ENCODE measurements at regions not wholly inside any gene's neighbourhood (a gene's known extent, or its start where the extent isn't known, plus 50 kb on each side); places are given as distances from the start of the nearest gene placed in this dataset.

DNA sequence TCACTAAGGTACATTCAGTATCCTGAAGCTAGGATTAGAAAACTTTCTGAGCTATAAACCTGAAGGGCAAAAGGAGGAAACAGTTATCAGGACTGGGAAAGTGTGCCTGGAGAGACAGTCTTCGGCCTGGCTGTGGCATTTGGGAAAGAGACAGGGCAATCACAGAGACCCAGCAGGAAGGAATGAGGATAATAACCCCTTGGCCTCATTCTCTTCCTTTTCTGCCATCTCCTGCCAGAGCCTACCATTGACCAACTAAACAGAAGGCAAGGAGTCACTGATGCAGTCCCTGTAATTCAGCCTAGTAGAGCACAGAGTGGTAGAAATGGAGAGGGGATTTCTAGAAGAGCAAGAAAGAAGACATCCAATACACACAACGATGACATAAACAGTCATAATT is 359.4 kb downstream of the HDGFL1 start:
- no peaks in the 10 kb centered on the region for H3K36me3 ChIP-seq (ENCODE audit: control insufficient read depth in 1 of 2, insufficient read depth in 2 of 2, low read length in 2 of 2)
- H3K9me2 ChIP-seq (ENCODE audit: insufficient read depth), result no peaks in the 10 kb centered on the region
- no TSS peak for BruUV-seq (replicated peaks)
- H3K4me2 ChIP-seq (ENCODE audit: low read length), result no peak overlapping the region
- no peak overlapping the region for H3K27ac ChIP-seq (ENCODE audit: low read depth, low read length)
- ChIA-PET RAD21 (ENCODE audit: low non-redundant PET in 1 of 2, low total read pairs in 2 of 2, uncharacterized antibody in 2 of 2, unreplicated experiment in 2 of 2) (no interaction called here), CTCF (no interaction called here), POLR2A (no interaction called here)
- H3K4me1 ChIP-seq (ENCODE audit: control insufficient read depth in 1 of 2, insufficient read depth in 2 of 2, low read length in 2 of 2), result no peaks in the 10 kb centered on the region
- ATAC-seq (no peak), DNase-seq (ENCODE audit: low read depth, low spot score) (no peak)
- H3K27me3 ChIP-seq (ENCODE audit: insufficient read depth, low read length), result no peaks in the 10 kb centered on the region
- H3K9ac ChIP-seq (ENCODE audit: low read length), result no peak overlapping the region
- H2AFZ ChIP-seq (ENCODE audit: low read depth, low read length, poor library complexity, severe bottlenecking), result no peak overlapping the region
- TF ChIP-seq, protein P1, sequence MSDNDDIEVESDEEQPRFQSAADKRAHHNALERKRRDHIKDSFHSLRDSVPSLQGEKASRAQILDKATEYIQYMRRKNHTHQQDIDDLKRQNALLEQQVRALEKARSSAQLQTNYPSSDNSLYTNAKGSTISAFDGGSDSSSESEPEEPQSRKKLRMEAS (IDR thresholded peaks at IDR 0.05), result no peak
- TF ChIP-seq, protein P2, sequence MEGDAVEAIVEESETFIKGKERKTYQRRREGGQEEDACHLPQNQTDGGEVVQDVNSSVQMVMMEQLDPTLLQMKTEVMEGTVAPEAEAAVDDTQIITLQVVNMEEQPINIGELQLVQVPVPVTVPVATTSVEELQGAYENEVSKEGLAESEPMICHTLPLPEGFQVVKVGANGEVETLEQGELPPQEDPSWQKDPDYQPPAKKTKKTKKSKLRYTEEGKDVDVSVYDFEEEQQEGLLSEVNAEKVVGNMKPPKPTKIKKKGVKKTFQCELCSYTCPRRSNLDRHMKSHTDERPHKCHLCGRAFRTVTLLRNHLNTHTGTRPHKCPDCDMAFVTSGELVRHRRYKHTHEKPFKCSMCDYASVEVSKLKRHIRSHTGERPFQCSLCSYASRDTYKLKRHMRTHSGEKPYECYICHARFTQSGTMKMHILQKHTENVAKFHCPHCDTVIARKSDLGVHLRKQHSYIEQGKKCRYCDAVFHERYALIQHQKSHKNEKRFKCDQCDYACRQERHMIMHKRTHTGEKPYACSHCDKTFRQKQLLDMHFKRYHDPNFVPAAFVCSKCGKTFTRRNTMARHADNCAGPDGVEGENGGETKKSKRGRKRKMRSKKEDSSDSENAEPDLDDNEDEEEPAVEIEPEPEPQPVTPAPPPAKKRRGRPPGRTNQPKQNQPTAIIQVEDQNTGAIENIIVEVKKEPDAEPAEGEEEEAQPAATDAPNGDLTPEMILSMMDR (IDR thresholded peaks at IDR 0.05 in 2 of 3, conservative IDR thresholded peaks at IDR 0.05 in 1 of 3; ENCODE audit: borderline replicate concordance in 1 of 3, insufficient read depth in 1 of 3, low read depth in 2 of 3, low read length in 2 of 3), result no peak
- TF ChIP-seq, protein P3, sequence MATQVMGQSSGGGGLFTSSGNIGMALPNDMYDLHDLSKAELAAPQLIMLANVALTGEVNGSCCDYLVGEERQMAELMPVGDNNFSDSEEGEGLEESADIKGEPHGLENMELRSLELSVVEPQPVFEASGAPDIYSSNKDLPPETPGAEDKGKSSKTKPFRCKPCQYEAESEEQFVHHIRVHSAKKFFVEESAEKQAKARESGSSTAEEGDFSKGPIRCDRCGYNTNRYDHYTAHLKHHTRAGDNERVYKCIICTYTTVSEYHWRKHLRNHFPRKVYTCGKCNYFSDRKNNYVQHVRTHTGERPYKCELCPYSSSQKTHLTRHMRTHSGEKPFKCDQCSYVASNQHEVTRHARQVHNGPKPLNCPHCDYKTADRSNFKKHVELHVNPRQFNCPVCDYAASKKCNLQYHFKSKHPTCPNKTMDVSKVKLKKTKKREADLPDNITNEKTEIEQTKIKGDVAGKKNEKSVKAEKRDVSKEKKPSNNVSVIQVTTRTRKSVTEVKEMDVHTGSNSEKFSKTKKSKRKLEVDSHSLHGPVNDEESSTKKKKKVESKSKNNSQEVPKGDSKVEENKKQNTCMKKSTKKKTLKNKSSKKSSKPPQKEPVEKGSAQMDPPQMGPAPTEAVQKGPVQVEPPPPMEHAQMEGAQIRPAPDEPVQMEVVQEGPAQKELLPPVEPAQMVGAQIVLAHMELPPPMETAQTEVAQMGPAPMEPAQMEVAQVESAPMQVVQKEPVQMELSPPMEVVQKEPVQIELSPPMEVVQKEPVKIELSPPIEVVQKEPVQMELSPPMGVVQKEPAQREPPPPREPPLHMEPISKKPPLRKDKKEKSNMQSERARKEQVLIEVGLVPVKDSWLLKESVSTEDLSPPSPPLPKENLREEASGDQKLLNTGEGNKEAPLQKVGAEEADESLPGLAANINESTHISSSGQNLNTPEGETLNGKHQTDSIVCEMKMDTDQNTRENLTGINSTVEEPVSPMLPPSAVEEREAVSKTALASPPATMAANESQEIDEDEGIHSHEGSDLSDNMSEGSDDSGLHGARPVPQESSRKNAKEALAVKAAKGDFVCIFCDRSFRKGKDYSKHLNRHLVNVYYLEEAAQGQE (IDR thresholded peaks at IDR 0.05; ENCODE audit: low read depth), result no peak
- TF ChIP-seq ZNF274 (IDR thresholded peaks at IDR 0.05; ENCODE audit: low read depth, low read length) (no peak), EZH2 (IDR thresholded peaks at IDR 0.05) (no peak), YY1 (IDR thresholded peaks at IDR 0.05; ENCODE audit: extremely low read depth, insufficient replicate concordance, low read depth, low read length) (no peak), JUND (IDR thresholded peaks at IDR 0.05) (no peak), TCF7L2 (IDR thresholded peaks at IDR 0.05; ENCODE audit: borderline replicate concordance, extremely low read depth, insufficient read depth, insufficient read length) (no peak), CEBPB (IDR thresholded peaks at IDR 0.05; ENCODE audit: low read depth) (no peak)
- TF ChIP-seq, protein P4, sequence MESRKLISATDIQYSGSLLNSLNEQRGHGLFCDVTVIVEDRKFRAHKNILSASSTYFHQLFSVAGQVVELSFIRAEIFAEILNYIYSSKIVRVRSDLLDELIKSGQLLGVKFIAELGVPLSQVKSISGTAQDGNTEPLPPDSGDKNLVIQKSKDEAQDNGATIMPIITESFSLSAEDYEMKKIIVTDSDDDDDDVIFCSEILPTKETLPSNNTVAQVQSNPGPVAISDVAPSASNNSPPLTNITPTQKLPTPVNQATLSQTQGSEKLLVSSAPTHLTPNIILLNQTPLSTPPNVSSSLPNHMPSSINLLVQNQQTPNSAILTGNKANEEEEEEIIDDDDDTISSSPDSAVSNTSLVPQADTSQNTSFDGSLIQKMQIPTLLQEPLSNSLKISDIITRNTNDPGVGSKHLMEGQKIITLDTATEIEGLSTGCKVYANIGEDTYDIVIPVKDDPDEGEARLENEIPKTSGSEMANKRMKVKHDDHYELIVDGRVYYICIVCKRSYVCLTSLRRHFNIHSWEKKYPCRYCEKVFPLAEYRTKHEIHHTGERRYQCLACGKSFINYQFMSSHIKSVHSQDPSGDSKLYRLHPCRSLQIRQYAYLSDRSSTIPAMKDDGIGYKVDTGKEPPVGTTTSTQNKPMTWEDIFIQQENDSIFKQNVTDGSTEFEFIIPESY (IDR thresholded peaks at IDR 0.05; ENCODE audit: extremely low read depth, insufficient replicate concordance, low read length), result no peak
- no peaks in the 10 kb centered on the region for H4K20me1 ChIP-seq (ENCODE audit: insufficient read depth)
- no peak overlapping the region for H3K4me3 ChIP-seq (replicated peaks in 1 of 2; ENCODE audit: low read depth in 1 of 2, low read length in 2 of 2)
- H3K79me2 ChIP-seq (ENCODE audit: insufficient read depth, low read length), result no peaks in the 10 kb centered on the region
- H3K9me3 ChIP-seq (ENCODE audit: control insufficient read depth in 1 of 2, insufficient read depth in 1 of 2, low read depth in 1 of 2, low read length in 2 of 2), result no peaks in the 10 kb centered on the region; a peak in 2 of 4 replicates
- intact Hi-C loops (cut with micrococcal nuclease), result no loop called here
